GM18502 (cell line): ENCODE measurements at regions not wholly inside any gene's neighbourhood (a gene's known extent, or its start where the extent isn't known, plus 50 kb on each side); places are given as distances from the start of the nearest gene placed in this dataset.

Source experiments
- ATAC-seq: cut with Tn5 transposase; IDR thresholded peaks from one replicate; pipeline ENCODE4 v1.9.1; 2021; ENCODE audit warnings: mild to moderate bottlenecking; ENCODE audit not compliant: unreplicated experiment, poor library complexity

DNA sequence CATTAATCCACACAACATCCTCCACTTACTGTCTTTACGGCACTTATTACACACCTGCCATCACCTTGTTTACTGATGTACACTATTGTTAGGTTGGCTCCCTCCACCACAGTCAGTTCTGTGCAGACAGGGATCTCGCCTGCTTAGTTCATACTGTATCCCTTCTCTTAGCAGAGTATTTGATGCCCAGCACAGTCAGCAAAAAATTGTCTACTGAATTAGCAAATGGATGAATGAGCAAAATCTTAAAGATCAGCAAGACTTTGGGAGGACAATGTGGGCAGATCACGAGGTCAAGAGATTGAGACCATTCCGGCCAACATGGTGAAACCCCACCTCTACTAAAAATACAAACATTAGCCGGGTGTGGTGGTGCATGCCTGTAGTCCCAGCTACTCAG, 109.8 kb upstream of the ATXN1 start:
- ATAC-seq: no peak

DNA sequence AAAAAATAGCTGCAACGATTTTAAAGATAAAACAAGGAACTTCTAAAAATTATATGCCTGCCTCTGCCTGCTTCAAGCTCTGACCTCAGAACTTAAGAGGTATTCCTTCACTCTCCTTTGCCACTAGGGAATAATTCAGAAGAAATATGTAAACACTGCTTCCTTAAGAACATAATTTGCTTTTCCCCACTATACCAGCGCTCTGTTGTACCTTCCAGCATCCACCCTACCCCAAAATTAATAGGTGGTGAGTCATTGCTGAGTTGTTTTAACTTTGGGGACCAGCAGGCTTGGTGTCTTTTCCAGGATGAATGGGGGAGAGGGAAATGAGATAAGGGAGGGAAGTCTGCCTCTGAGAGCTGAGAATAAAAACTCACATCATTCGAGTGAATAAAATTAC, 107.7 kb upstream of the ATXN1 start:
- no peak for ATAC-seq

DNA sequence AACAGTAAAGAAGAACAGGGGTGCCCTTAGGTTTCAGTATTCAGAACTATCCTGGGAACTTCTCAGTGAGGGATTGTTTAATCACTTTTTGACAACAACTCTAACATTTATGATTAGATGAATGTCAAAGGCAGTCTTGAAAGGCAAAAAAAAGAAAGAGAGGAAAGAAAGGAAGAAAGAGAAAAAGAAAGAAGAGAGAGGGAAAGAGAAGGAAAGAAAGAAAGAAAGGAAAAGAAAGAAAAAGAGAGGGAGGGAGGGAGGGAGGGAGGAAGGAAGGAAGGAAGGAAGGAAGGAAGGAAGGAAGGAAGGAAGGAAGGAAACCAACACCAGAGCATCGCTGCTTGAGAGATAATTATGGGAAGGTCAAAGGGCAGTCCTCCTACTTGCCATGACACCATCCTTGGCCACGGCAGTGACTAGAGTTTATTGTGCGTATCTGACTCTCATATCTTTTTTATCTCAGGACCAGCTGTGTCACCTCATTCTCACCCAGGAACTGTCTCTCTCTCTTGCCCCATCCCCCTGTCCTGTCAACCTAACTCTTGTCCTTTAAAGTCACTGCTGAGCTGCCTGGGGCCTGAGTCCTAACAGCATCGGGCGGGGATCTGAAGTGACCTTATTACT, 96.8 kb upstream of the ATXN1 start:
- ATAC-seq: no peak

DNA sequence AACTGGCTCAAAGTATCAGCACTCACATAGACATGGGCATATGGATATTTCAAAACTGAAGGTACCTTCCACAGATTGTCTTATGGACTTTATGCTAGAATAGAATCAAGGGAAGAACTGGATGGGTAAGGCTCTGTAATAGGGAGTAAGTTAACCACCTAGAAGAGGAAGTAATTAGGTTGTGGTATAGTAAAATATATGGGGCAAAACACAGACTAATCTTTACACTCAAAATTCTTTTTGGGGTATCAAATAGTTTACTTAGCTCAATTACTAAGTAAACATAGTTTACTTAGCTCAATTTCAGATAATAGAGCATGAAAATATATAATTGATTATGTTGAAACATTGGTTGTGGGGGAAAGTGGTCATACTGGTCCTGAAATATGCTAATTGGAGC, 94.2 kb upstream of the ATXN1 start:
- peak; percentile 64 for ATAC-seq

GRCh38 chr6:16854986-16855385, 93.7 kb upstream of the ATXN1 start:
- ATAC-seq: peak; percentile 88

GRCh38 chr6:16852671-16853070, 91.4 kb upstream of the ATXN1 start:
- ATAC-seq: no peak

DNA sequence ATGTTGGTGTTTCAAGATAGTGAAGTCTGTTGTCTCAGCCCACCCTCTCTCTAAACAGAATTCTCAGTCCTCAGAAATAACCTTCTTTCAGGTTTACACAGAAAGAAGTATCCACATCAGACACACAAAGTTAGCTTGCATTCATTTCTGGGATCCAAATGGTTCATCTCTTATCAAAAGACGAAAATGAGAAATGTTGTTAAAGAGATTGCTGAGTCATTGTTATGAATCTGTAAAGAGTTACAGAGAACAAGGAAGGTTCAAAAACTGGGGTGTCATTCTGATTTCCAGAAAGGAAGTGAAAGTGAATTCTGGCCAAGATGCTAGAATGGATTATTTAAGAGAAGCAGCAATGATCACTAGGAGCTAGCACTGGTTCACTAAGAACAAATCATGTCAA, 90.5 kb upstream of the ATXN1 start:
- ATAC-seq: peak; percentile 43

- no peak for ATAC-seq
These were observed 89.8 kb upstream of the ATXN1 start for GRCh38 chr6:16851044-16851540.

- no peak for ATAC-seq
These were observed 89.4 kb upstream of the ATXN1 start for GRCh38 chr6:16850681-16851026.

DNA sequence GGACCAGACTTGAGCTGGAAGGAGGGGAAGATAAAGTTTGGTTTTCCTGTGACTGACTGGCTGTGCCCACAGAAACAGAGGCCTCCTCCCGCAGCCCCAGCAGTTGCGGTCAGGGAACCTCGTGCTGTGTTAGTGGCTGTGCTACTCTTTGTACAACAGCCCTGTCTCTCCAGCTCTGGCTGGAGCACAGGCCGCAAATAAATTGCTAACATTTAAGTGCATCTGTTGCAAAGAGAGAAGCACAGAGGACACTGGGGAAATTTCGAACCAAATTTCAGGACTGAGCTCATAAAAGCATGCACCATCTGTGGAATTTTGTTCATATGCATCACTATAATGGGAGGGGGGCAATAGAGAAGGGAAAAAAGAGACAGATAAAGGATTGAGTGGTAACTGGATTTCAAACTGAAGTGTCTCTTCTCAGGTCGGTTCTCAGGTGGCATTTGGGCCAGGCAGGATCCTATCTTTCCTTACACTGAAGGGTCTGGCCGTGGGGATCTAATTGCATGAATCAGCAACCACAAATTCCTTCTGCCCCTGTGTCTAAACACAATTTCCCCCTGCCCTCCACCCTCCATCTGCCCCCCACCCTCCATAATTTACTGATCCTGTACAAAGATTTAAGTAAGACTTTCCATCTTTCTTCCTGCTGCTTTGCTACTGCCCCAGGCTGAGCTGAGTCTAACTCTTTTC, 88.9 kb upstream of the ATXN1 start:
- no peak for ATAC-seq

DNA sequence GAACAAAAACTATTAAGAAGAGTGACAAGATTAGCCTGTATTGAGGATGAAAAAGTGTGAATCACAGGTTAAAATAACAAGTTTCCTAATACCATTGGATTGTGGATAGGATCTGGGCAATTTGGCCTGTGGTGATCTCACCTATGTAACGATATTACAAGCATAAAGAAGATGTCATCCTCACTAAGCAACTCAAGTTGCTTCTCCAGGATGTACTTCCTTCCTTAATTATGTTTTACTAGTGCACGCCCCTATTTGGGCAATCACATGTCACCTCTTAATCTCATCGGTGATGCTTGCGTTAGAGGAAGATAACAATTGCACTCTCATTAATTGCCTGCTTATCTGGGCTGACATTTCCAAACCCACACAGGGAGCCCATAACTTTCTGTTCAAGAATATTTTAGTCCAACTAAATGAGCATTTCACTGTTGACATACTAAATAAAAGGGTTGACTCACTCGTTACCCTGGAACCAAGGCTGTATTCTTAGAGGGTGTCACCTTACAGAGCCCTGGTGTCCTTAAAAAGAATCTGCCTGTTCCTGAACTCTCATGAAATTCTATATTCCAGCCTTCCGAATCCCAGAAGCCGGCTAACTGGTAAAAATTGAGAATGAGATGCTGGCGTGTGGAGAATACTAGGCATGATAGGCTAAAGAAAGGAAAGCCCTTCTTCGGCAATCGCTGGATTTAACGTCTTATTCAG, 88.2 kb upstream of the ATXN1 start:
- ATAC-seq: no peak

DNA sequence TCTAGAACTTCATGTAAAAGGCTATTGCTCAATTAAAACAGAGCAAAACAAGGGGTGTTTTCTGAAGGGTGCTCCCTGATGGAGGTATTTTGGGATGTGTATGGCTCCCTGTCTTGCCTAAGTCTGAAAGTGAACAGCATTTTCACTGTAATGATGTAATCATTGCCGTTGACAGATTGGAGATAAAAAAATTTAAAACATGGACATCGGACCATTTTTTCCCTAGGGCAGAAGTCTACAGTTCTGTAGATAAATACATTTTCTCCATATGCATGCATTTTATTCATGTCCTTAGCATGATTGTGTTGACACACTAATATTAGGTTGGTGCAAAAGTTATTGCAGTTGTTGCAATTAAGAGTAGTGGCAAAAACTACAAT, 85.1 kb upstream of the ATXN1 start:
- ATAC-seq: no peak

DNA sequence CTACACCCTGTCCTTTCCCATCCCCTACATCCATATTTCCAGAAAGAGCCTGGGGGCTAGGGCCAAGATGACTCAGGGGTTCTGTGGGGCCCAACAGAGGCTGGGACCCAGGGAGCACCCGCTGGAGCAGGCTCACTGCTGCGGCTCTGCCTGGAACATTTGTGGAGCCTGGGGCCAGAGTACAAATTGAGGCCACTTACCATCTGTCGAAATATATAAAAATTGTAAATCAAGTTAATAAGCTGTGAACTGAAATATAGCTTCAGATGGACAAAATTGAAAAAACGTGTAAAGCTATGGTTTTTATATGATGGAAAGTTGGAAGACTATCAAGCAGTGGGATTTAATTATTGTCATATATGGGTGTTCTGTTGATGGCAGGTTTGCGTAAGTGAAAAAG, 82.9 kb upstream of the ATXN1 start:
- no peak for ATAC-seq

DNA sequence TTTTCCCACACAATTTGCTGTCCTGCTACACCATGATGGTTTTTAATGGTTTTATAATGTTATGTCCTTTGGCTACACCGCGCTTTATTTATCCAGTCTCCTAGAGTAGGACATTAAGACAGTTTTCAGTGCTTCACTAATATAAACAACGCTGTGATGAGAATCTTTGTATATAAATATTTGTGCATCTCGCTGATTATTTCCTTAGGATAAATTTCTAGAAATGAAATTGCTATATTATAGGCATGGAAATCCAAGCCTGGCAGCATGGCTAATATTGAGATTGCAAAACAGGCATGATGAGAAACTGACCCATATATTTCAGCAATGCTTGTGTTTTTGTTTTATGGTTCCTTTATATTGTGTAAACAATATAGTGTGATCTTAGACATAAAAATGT, 81.4 kb upstream of the ATXN1 start:
- ATAC-seq: no peak

DNA sequence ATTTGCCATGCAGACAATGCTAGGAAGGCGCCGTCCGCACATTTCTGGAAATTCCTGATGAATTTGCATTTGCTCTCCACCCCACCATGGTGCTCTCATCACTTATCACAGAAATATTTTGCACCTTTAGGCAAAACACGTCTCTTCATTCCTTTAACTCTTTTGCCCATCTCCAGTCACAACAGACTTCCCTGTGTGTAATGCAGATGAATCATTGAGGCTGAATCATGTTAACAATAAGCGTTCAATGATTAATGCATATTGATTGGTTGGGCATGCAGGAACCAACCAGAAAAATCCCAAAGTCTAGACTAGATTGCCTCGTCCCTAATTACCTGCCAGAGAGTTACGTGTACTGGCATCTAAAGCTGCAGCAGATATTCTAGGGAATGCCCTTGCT, 80.0 kb upstream of the ATXN1 start:
- no peak for ATAC-seq

- ATAC-seq: peak; percentile 59
These were observed 79.5 kb upstream of the ATXN1 start for GRCh38 chr6:16840725-16841124.

DNA sequence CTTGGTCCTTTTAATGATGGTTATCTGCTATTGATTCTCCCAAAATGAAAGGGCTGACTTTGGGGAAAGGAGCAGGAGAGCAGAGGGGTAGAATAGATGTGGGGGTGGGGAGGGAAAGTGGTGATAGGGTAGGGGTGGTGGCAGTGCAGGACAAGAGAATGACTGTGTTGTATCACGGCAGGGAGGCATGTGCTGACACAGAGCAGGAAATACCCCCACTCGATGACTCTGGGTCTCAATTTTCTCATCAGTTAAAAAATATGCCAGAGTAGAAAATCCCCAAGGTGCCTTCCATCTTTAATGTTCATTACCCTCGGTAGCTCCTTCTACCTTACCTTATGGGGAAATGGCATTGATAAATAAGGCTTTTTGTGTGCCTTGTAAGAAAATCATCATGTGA, 79.0 kb upstream of the ATXN1 start:
- ATAC-seq: peak; percentile 39

- no peak for ATAC-seq
These were observed 78.4 kb upstream of the ATXN1 start for GRCh38 chr6:16839631-16840179.

DNA sequence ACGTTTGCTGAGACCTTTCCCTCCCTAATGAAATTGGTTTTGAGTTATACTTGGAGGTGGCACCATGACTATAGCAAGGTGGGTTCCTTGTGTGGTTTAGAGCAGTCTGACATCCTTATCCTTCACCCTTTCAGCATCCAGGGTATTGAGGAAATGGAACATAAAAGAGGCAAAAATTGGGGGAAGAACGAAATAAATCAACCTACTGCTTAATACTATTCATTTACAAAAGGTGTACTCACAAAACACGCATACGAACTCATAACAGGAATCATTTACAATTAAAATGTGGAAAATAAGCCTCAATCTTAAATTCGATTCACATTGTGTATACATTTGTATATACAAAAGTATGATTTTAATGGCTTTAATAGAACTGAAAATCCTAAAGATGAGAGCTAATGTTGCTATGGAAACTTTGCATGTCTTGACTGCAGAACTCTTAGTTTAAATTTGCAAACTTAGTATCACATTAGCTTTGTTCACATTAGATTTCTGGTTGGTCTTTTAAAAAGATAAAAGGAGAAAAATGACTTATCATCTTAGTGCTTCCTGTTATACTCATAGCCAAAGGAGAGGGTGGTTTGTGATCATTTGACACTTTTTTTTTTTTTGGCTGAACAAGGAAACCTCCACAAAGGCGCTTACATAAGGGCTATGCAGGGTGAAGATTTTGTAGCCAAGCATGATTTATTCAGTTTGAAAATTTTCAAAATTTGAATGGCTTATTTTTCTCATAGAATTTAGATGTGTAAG, 76.1 kb upstream of the ATXN1 start:
- peak; percentile 1 for ATAC-seq

DNA sequence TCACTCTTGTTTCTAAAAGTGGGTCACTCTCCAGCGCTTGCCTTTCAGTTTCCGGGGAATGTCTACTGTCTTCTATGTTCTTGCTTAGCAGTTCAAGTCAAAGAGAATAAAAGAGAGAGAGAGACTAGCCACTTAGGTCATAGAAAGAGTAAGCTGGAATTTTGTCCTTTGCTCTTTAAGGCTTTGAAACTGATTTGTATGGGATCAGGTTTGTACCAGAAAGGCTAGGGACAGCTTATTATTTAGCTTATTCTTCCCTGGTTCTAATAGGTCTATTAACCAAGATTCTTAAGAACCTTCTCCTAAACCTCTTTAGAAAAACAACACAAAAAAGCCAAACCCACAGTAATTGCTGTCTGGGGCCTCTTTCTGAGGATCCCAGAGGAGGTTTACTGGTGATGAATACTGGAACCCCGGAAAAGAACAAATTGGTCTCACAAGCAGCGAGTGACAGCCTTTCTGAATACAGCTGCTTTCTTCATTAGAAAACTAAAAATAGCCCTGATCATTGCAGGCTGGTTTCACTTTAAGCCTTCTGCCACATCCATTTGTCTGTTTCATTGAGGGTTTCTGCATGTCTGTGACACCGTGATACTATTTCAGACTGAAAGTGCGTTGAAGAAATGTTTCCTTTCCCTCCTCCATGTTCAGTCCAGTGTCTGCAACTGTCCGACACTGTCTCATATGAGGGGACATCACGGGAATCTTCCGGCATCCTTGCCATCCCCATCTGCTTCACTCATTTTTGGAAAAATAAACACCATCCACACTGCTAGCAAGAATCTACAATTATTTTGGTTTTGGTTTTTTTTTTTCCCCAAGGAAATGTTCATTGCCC, 75.1 kb upstream of the ATXN1 start:
- peak; percentile 79 for ATAC-seq
